GM23338 (cell line): ENCODE measurements at regions not wholly inside any gene's neighbourhood (a gene's known extent, or its start where the extent isn't known, plus 50 kb on each side); places are given as distances from the start of the nearest gene placed in this dataset.

Experiments used
- ATAC-seq: fragments of 200-7000 bp; cut with Tn5 transposase; 3 replicates; pipeline ENCODE4 v1.9.1; 2020
- DNase-seq: peaks from one replicate; pipeline ENCODE4 v3.0.0-alpha.2; 2015; ENCODE audit warnings: low spot score
- H2AFZ ChIP-seq: fragments of 200-600 bp; sonication (generic); 2 replicates; pipeline ENCODE4 v1.8.0; 2016; ENCODE audit warnings: antibody characterized with exemption, mild to moderate bottlenecking, moderate library complexity
- H3F3A ChIP-seq: fragments of 200-600 bp; sonication (generic); replicated peaks from 2 replicates; pipeline ENCODE4 v1.8.0; 2017; ENCODE audit warnings: antibody characterized with exemption, mixed run types, low read depth
- H3K27ac ChIP-seq: fragments of 200-600 bp; sonication (generic); 2 replicates; pipeline ENCODE4 v1.6.1; 2016; ENCODE audit warnings: low read depth
- H3K27me3 ChIP-seq: fragments of 200-600 bp; sonication (generic); 2 replicates; pipeline ENCODE4 v1.8.0; 2016; ENCODE audit warnings: mild to moderate bottlenecking, mixed run types, moderate library complexity; ENCODE audit not compliant: insufficient read depth
- H3K36me3 ChIP-seq: fragments of 200-600 bp; sonication (generic); 2 replicates; pipeline ENCODE4 v1.8.0; 2016; ENCODE audit warnings: mild to moderate bottlenecking; ENCODE audit not compliant: insufficient read depth
- H3K4me1 ChIP-seq: fragments of 200-600 bp; sonication (generic); 2 replicates; pipeline ENCODE4 v1.8.0; 2016; ENCODE audit warnings: mild to moderate bottlenecking, moderate library complexity; ENCODE audit not compliant: insufficient read depth
- H3K4me2 ChIP-seq: fragments of 200-600 bp; sonication (generic); 2 replicates; pipeline ENCODE4 v1.7.1; 2017; ENCODE audit warnings: mixed run types
- H3K4me3 ChIP-seq: fragments of 200-600 bp; sonication (generic); 2 replicates; pipeline ENCODE4 v1.6.1; 2016; ENCODE audit warnings: mixed run types
- H3K79me2 ChIP-seq: fragments of 200-600 bp; sonication (generic); replicated peaks from 2 replicates; pipeline ENCODE4 v1.8.0; 2017; ENCODE audit warnings: mild to moderate bottlenecking; ENCODE audit not compliant: insufficient read depth
- H3K9me2 ChIP-seq: fragments of 200-600 bp; sonication (generic); 2 replicates; pipeline ENCODE4 v1.8.0; 2017; ENCODE audit not compliant: insufficient read depth
- H4K20me1 ChIP-seq: fragments of 200-600 bp; sonication (generic); replicated peaks from 2 replicates; pipeline ENCODE4 v1.8.0; 2017; ENCODE audit warnings: mild to moderate bottlenecking; ENCODE audit not compliant: insufficient read depth
- H3K27ac Mint-ChIP-seq: 2 replicates; pipeline ENCODE4 v1.8.0; 2020; ENCODE audit warnings: inconsistent platforms, mild to moderate bottlenecking, moderate library complexity, mixed read lengths
- H3K27me3 Mint-ChIP-seq: 3 replicates; pipeline ENCODE4 v1.8.0; 2022; ENCODE audit warnings: low read depth, mild to moderate bottlenecking, moderate library complexity, mixed read lengths, inconsistent platforms; ENCODE audit not compliant: insufficient read depth, poor library complexity
- H3K36me3 Mint-ChIP-seq: 3 replicates; pipeline ENCODE4 v1.8.0; 2021; ENCODE audit warnings: low read depth, mild to moderate bottlenecking, inconsistent platforms, moderate library complexity, mixed read lengths
- H3K4me1 Mint-ChIP-seq: 3 replicates; pipeline ENCODE4 v1.8.0; 2020; ENCODE audit warnings: mild to moderate bottlenecking, inconsistent platforms, mixed read lengths
- H3K4me3 Mint-ChIP-seq: 3 replicates; pipeline ENCODE4 v1.8.0; 2021; ENCODE audit warnings: moderate library complexity, mild to moderate bottlenecking, inconsistent platforms, mixed read lengths
- H3K9me3 Mint-ChIP-seq: 3 replicates; pipeline ENCODE4 v1.8.0; 2020; ENCODE audit warnings: moderate library complexity, mild to moderate bottlenecking, inconsistent platforms, mixed read lengths
- CREB1 ChIP-seq: fragments of 250-450 bp; sonication (Bioruptor Pico); IDR thresholded peaks from 2 replicates; pipeline ENCODE4 v1.5.0; 2020; ENCODE audit warnings: low read depth, mild to moderate bottlenecking, moderate library complexity
- CTCF ChIP-seq, 2 experiments: fragments of 200-600 bp in 1 of 2; sonication (generic) in 1 of 2; conservative IDR thresholded peaks; 2 replicates each; pipeline versions ENCODE4 v1.5.1 to v1.6.1; 2016 to 2017; ENCODE audit warnings: antibody characterized with exemption in 2 of 2, low read depth in 2 of 2, mild to moderate bottlenecking in 2 of 2, moderate library complexity in 1 of 2
- ETS1 ChIP-seq: IDR thresholded peaks from 2 replicates; pipeline ENCODE4 v1.6.1; 2016; ENCODE audit warnings: antibody characterized with exemption
- EZH2 ChIP-seq: fragments of 200-600 bp; sonication (generic); IDR thresholded peaks from one replicate; pipeline ENCODE4 v1.8.0; 2017; ENCODE audit warnings: antibody characterized with exemption, mild to moderate bottlenecking, low read depth; ENCODE audit not compliant: unreplicated experiment
- EZH2phosphoT487 ChIP-seq: fragments of 200-600 bp; sonication (generic); IDR thresholded peaks from one replicate; pipeline ENCODE4 v1.8.1; 2018; ENCODE audit warnings: antibody characterized with exemption; ENCODE audit not compliant: unreplicated experiment
- JUNB ChIP-seq: IDR thresholded peaks from one replicate; pipeline ENCODE4 v1.6.1; 2016; ENCODE audit warnings: antibody characterized with exemption; ENCODE audit not compliant: unreplicated experiment
- NANOG ChIP-seq: IDR thresholded peaks from 2 replicates; pipeline ENCODE4 v1.6.1; 2016; ENCODE audit warnings: antibody characterized with exemption, borderline replicate concordance
- POLR2AphosphoS5 ChIP-seq: IDR thresholded peaks from 2 replicates; pipeline ENCODE4 v1.6.1; 2016; ENCODE audit warnings: antibody characterized with exemption, low read depth
- STAT1 ChIP-seq: IDR thresholded peaks from one replicate; pipeline ENCODE4 v1.6.1; 2016; ENCODE audit warnings: antibody characterized with exemption; ENCODE audit not compliant: unreplicated experiment
- ZNF114 ChIP-seq: fragments of 250-450 bp; sonication (Bioruptor Pico); IDR thresholded peaks from 2 replicates; pipeline ENCODE4 v1.5.0; 2020; ENCODE audit warnings: mild to moderate bottlenecking, moderate library complexity
- ZNF331 ChIP-seq: fragments of 250-450 bp; sonication (Bioruptor Pico); IDR thresholded peaks from 2 replicates; pipeline ENCODE4 v1.5.0; 2020; ENCODE audit warnings: low read depth, mild to moderate bottlenecking, moderate library complexity
- TF ChIP-seq, protein P1 (sequence below): fragments of 250-450 bp; sonication (Bioruptor Pico); IDR thresholded peaks from 2 replicates; pipeline ENCODE4 v1.5.0; 2020; ENCODE audit warnings: mild to moderate bottlenecking, moderate library complexity
- TF ChIP-seq, protein P2 (sequence below): IDR thresholded peaks from one replicate; pipeline ENCODE4 v1.6.1; 2018; ENCODE audit warnings: antibody characterized with exemption; ENCODE audit not compliant: unreplicated experiment

GRCh38 chr7:14973712-14974428, 71.3 kb upstream of the DGKB start:
- no peak overlapping the region for H3K4me3 Mint-ChIP-seq
- no peak overlapping the region for H3K27ac Mint-ChIP-seq
- H3K36me3 Mint-ChIP-seq = 0 out of 3 replicates have a peak, but pooled peaks cover 5% of the 10 kb centered on the region
- Histone ChIP-seq H3K27ac (no peak overlapping the region), H3K79me2 (no peaks in the 10 kb centered on the region), H3K4me3 (no peak overlapping the region), H2AFZ (no peak overlapping the region), H3F3A (no peaks in the 10 kb centered on the region), H3K9me2 (no peaks in the 10 kb centered on the region; the same call in 1 of the 2 replicates), H3K27me3 (no peaks in the 10 kb centered on the region), H3K36me3 (no peaks in the 10 kb centered on the region), H3K4me1 (0 out of 2 replicates have a peak, but pooled peaks cover 6% of the 10 kb centered on the region), H3K4me2 (no peak overlapping the region), H4K20me1 (no peaks in the 10 kb centered on the region)
- H3K9me3 Mint-ChIP-seq = no peaks in the 10 kb centered on the region
- H3K4me1 Mint-ChIP-seq = peaks cover 3% of the 10 kb centered on the region; the same call in 2 of the 3 replicates
- no peak for TF ChIP-seq ZNF331 (CRISPR knock-in tag)
- no peak for TF ChIP-seq STAT1
- TF ChIP-seq CTCF (conservative IDR thresholded peaks at IDR 0.05; ENCODE audit: low read depth in 2 of 2) = no peak
- TF ChIP-seq JUNB = no peak
- no peak for TF ChIP-seq ZNF114 (CRISPR knock-in tag)
- no peak for TF ChIP-seq POLR2AphosphoS5
- no peak for TF ChIP-seq EZH2phosphoT487
- TF ChIP-seq, protein P1, sequence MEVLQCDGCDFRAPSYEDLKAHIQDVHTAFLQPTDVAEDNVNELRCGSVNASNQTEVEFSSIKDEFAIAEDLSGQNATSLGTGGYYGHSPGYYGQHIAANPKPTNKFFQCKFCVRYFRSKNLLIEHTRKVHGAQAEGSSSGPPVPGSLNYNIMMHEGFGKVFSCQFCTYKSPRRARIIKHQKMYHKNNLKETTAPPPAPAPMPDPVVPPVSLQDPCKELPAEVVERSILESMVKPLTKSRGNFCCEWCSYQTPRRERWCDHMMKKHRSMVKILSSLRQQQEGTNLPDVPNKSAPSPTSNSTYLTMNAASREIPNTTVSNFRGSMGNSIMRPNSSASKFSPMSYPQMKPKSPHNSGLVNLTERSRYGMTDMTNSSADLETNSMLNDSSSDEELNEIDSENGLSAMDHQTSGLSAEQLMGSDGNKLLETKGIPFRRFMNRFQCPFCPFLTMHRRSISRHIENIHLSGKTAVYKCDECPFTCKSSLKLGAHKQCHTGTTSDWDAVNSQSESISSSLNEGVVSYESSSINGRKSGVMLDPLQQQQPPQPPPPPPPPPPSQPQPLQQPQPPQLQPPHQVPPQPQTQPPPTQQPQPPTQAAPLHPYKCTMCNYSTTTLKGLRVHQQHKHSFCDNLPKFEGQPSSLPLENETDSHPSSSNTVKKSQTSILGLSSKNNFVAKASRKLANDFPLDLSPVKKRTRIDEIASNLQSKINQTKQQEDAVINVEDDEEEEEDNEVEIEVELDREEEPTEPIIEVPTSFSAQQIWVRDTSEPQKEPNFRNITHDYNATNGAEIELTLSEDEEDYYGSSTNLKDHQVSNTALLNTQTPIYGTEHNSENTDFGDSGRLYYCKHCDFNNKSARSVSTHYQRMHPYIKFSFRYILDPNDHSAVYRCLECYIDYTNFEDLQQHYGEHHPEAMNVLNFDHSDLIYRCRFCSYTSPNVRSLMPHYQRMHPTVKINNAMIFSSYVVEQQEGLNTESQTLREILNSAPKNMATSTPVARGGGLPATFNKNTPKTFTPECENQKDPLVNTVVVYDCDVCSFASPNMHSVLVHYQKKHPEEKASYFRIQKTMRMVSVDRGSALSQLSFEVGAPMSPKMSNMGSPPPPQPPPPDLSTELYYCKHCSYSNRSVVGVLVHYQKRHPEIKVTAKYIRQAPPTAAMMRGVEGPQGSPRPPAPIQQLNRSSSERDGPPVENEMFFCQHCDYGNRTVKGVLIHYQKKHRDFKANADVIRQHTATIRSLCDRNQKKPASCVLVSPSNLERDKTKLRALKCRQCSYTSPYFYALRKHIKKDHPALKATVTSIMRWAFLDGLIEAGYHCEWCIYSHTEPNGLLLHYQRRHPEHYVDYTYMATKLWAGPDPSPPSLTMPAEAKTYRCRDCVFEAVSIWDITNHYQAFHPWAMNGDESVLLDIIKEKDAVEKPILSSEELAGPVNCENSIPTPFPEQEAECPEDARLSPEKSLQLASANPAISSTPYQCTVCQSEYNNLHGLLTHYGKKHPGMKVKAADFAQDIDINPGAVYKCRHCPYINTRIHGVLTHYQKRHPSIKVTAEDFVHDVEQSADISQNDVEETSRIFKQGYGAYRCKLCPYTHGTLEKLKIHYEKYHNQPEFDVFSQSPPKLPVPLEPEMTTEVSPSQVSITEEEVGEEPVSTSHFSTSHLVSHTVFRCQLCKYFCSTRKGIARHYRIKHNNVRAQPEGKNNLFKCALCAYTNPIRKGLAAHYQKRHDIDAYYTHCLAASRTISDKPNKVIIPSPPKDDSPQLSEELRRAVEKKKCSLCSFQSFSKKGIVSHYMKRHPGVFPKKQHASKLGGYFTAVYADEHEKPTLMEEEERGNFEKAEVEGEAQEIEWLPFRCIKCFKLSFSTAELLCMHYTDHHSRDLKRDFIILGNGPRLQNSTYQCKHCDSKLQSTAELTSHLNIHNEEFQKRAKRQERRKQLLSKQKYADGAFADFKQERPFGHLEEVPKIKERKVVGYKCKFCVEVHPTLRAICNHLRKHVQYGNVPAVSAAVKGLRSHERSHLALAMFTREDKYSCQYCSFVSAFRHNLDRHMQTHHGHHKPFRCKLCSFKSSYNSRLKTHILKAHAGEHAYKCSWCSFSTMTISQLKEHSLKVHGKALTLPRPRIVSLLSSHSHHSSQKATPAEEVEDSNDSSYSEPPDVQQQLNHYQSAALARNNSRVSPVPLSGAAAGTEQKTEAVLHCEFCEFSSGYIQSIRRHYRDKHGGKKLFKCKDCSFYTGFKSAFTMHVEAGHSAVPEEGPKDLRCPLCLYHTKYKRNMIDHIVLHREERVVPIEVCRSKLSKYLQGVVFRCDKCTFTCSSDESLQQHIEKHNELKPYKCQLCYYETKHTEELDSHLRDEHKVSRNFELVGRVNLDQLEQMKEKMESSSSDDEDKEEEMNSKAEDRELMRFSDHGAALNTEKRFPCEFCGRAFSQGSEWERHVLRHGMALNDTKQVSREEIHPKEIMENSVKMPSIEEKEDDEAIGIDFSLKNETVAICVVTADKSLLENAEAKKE (CRISPR knock-in tag) = no peak
- no peak for TF ChIP-seq NANOG
- no peak for TF ChIP-seq ETS1
- TF ChIP-seq CREB1 (CRISPR knock-in tag) = no peak
- no peak for TF ChIP-seq EZH2
- TF ChIP-seq, protein P2, sequence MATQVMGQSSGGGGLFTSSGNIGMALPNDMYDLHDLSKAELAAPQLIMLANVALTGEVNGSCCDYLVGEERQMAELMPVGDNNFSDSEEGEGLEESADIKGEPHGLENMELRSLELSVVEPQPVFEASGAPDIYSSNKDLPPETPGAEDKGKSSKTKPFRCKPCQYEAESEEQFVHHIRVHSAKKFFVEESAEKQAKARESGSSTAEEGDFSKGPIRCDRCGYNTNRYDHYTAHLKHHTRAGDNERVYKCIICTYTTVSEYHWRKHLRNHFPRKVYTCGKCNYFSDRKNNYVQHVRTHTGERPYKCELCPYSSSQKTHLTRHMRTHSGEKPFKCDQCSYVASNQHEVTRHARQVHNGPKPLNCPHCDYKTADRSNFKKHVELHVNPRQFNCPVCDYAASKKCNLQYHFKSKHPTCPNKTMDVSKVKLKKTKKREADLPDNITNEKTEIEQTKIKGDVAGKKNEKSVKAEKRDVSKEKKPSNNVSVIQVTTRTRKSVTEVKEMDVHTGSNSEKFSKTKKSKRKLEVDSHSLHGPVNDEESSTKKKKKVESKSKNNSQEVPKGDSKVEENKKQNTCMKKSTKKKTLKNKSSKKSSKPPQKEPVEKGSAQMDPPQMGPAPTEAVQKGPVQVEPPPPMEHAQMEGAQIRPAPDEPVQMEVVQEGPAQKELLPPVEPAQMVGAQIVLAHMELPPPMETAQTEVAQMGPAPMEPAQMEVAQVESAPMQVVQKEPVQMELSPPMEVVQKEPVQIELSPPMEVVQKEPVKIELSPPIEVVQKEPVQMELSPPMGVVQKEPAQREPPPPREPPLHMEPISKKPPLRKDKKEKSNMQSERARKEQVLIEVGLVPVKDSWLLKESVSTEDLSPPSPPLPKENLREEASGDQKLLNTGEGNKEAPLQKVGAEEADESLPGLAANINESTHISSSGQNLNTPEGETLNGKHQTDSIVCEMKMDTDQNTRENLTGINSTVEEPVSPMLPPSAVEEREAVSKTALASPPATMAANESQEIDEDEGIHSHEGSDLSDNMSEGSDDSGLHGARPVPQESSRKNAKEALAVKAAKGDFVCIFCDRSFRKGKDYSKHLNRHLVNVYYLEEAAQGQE = no peak
- no peak for ATAC-seq
- DNase-seq = no peak
- no peaks in the 10 kb centered on the region for H3K27me3 Mint-ChIP-seq
